ENCODE measurements at regions not wholly inside any gene's neighbourhood (a gene's known extent, or its start where the extent isn't known, plus 50 kb on each side); places are given as distances from the start of the nearest gene placed in this dataset.
"Not testable (repeated sequence)": the region's sequence is repeated elsewhere in the genome, so short reads cannot be mapped to it uniquely, and the experiment has no call there.

- no peak for DNase-seq
Observed at GRCh38 chrX:113287761-113288160, 447.1 kb upstream of the AMOT start.

- DNase-seq = no peak
Observed at GRCh38 chrX:113275804-113276203, 435.2 kb upstream of the AMOT start.

- DNase-seq = no peak
Observed at GRCh38 chrX:113274791-113275190, 434.2 kb upstream of the AMOT start.

GRCh38 chrX:113274345-113274744 lies 433.7 kb upstream of the AMOT start:
- DNase-seq = no peak

- no peak for DNase-seq
Observed at GRCh38 chrX:113269203-113269602, 428.6 kb upstream of the AMOT start.

- DNase-seq = no peak
Observed at GRCh38 chrX:113260474-113260873, 419.8 kb upstream of the AMOT start.

GRCh38 chrX:113222305-113222704 lies 381.7 kb upstream of the AMOT start:
- no peak for DNase-seq

GRCh38 chrX:113212052-113212451 lies 371.4 kb upstream of the AMOT start:
- no peak for DNase-seq

GRCh38 chrX:113202601-113203000 lies 362.0 kb upstream of the AMOT start:
- no peak for DNase-seq

- DNase-seq = no peak
Observed at GRCh38 chrX:113195949-113196348, 355.3 kb upstream of the AMOT start.

GRCh38 chrX:113192418-113192817 lies 351.8 kb upstream of the AMOT start:
- DNase-seq = no peak

GRCh38 chrX:113157496-113157895 lies 316.9 kb upstream of the AMOT start:
- DNase-seq = no peak

GRCh38 chrX:113154315-113154714 lies 313.7 kb upstream of the AMOT start:
- DNase-seq = not testable (repeated sequence)

GRCh38 chrX:113136836-113137235 lies 296.2 kb upstream of the AMOT start:
- no peak for DNase-seq

- DNase-seq = no peak
Observed at GRCh38 chrX:113133316-113133715, 292.7 kb upstream of the AMOT start.

GRCh38 chrX:113124693-113125092 lies 284.1 kb upstream of the AMOT start:
- no peak for DNase-seq

- no peak for DNase-seq
Observed at GRCh38 chrX:113075521-113075920, 234.9 kb upstream of the AMOT start.

GRCh38 chrX:113059714-113060113 lies 219.1 kb upstream of the AMOT start:
- DNase-seq = no peak

GRCh38 chrX:113058634-113059033 lies 218.0 kb upstream of the AMOT start:
- DNase-seq = no peak

- DNase-seq = no peak
Observed at GRCh38 chrX:113048896-113049295, 208.3 kb upstream of the AMOT start.

- DNase-seq = no peak
Observed at GRCh38 chrX:113048480-113048879, 207.8 kb upstream of the AMOT start.

- DNase-seq = no peak
Observed at GRCh38 chrX:113033966-113034680, 193.5 kb upstream of the AMOT start.

GRCh38 chrX:113019958-113020357 lies 179.3 kb upstream of the AMOT start:
- DNase-seq = no peak

GRCh38 chrX:113009837-113010236 lies 169.2 kb upstream of the AMOT start:
- DNase-seq = no peak

- DNase-seq = no peak
Observed at GRCh38 chrX:113009029-113009428, 168.4 kb upstream of the AMOT start.

Data from NCI-H1092 treated with DMSO at 0.1 percent for 48 hours (cell line).